GM20000 (cell line): ENCODE measurements at regions not wholly inside any gene's neighbourhood (a gene's known extent, or its start where the extent isn't known, plus 50 kb on each side); places are given as distances from the start of the nearest gene placed in this dataset.

Source experiments
- DNase-seq: peaks from one replicate; pipeline ENCODE4 v3.0.0; 2012; ENCODE audit warnings: low spot score
- TF ChIP-seq, protein P1 (sequence below): IDR thresholded peaks from 2 replicates; pipeline ENCODE4 v1.5.1; 2012; ENCODE audit warnings: mild to moderate bottlenecking, control low read depth; ENCODE audit errors: extremely low read depth, missing control alignments

DNA sequence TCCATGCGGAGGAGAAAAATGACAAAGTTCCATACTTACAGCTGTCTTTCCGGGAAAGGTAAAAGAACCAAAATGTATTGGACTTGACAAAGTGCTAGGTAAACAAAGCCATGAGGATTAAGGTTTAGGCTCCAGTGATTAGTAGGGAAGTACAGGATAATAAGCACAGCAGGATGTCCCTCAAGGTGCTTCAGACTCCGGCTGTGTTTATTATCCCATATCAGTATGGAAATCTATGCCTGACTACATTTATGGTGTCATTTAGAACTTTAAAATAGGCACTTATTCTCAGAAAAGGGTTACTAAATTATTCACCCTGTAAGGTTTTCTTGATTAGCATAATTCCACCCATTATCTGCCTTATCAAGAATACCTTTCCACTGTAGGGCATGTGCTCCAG lies 136.3 kb upstream of the CCDC68 start:
- TF ChIP-seq, protein P1, sequence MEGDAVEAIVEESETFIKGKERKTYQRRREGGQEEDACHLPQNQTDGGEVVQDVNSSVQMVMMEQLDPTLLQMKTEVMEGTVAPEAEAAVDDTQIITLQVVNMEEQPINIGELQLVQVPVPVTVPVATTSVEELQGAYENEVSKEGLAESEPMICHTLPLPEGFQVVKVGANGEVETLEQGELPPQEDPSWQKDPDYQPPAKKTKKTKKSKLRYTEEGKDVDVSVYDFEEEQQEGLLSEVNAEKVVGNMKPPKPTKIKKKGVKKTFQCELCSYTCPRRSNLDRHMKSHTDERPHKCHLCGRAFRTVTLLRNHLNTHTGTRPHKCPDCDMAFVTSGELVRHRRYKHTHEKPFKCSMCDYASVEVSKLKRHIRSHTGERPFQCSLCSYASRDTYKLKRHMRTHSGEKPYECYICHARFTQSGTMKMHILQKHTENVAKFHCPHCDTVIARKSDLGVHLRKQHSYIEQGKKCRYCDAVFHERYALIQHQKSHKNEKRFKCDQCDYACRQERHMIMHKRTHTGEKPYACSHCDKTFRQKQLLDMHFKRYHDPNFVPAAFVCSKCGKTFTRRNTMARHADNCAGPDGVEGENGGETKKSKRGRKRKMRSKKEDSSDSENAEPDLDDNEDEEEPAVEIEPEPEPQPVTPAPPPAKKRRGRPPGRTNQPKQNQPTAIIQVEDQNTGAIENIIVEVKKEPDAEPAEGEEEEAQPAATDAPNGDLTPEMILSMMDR = no peak
- no peak for DNase-seq

DNA sequence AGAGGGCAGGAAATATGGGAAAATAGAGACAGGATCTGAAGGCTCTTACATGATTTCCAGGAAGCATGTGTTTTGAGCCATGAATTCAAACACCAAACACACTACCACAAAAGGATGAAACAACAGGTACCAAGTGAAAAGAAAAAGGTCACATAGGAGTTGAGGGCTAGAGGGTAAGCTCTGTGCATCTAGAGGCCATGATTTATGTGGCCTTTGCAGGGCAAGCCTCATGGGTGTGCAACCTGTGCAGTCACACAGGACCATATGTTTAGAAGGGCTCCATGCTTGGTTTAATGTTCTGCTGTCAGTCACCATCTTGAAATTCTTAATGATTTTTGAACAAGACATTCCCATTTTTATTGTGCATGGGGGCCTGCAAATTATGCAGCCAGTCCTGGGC lies 134.5 kb upstream of the CCDC68 start:
- TF ChIP-seq, protein P1 = no peak

GRCh38 chr18:55093295-55093694 lies 134.0 kb upstream of the CCDC68 start:
- TF ChIP-seq, protein P1 = no peak
- no peak for DNase-seq

More for the DNA sequence above, 134.5 kb upstream of the CCDC68 start:
- no peak for DNase-seq

GRCh38 chr18:55092166-55092565 lies 132.9 kb upstream of the CCDC68 start:
- DNase-seq = no peak
- TF ChIP-seq, protein P1 = no peak

DNA sequence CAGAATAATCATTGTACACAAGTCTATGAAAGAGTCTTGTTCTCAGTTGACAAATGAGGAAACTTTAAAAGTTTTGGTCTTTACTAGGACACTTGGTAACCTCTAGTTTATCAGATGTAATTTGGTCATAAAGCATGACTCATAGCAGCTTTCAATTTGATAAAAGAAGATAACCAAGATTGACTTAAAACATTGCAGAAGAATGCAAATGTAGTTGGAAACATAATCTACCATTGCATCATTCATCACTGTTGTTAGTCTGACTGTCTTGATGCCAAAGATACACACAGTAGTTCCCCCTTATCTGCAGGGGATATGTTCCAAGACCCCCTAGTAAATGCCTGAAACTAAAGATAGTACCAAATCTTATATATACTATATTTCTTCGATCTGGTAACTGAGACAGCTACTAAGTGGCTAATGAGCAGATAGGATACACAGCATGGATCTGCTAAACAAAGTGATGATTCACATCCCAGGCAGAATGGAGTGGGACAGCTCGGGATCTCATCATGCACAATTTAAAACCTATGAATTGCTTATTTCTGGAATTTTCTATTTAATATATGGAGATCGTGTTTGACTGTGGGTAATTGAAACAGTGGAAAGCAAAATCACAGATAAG lies 131.4 kb upstream of the CCDC68 start:
- DNase-seq = no peak
- TF ChIP-seq, protein P1 = no peak

DNA sequence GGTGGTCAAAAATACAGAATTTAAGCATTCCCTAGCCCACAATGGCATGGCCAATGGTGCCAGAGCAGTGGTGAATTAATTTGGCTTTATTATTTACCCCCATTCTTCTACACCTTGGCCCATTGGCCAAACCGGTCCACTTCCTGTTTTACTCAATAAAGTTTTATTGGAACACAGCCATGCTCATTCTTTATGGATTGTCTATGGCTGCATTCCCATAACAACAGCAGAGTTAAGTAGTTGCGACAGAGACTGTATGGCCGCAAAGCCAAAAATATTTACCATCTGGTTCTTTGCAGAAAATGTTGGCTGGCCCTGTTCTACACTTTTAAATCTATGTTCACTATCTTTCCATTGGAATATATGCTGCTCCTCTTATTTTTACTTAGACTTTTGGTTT lies 130.3 kb upstream of the CCDC68 start:
- TF ChIP-seq, protein P1 = no peak
- no peak for DNase-seq

- TF ChIP-seq, protein P1 = no peak
- DNase-seq = no peak
Measured at GRCh38 chr18:55088561-55088960, 129.3 kb upstream of the CCDC68 start.
